NCI-H524 treated with DMSO at 0.1 percent for 48 hours (cell line): ENCODE measurements at regions not wholly inside any gene's neighbourhood (a gene's known extent, or its start where the extent isn't known, plus 50 kb on each side); places are given as distances from the start of the nearest gene placed in this dataset.
A peak's percentile ranks its signal among the peaks of the same experiment; 100 is the strongest.
"Not testable (repeated sequence)": the region's sequence is repeated elsewhere in the genome, so short reads cannot be mapped to it uniquely, and the experiment has no call there.

Source experiments
- DNase-seq: peaks from one replicate; lab custom pipeline; 2025; lab: John Stamatoyannopoulos, UW

GRCh38 chr17:77086433-77087010 is 54.2 kb upstream of the SEC14L1 start:
- DNase-seq, result peak; percentile 23

GRCh38 chr17:77087650-77088454 is 52.9 kb upstream of the SEC14L1 start:
- DNase-seq, result no peak

DNA sequence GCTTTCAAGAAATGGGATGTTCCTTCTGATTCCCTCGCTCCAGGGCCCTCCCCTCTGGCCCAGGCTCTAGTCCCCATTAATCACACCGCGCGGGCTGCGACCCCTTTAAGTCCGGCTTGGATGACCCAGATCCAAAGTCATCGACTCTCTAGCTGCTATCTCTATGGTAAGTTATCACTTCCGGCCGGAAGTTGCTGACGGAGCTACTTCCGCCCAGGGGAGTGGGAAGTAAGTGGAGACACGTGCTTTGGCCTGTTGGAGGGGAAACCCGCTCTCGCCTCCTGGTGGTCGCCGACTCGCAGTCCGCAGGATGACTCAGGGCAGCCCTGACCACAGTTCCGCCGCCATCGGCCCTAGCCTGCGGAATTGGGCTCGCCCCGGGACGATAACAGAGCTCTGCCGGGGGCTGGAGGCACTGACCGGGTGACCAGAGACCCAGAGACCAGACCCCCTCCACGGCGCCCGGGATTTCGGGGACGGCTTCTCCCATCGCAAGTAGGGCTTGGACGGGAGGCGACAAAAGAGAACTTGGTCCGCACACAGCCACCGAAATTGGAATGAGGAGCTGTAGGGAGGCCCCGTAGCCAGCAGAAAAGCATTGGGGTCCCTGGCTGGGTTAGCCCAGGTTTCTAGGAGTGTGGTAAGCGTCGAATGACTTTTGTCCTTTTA is 52.2 kb upstream of the SEC14L1 start:
- peak; percentile 99 for DNase-seq

GRCh38 chr17:77089124-77089490 is 51.7 kb upstream of the SEC14L1 start:
- DNase-seq, result no peak

DNA sequence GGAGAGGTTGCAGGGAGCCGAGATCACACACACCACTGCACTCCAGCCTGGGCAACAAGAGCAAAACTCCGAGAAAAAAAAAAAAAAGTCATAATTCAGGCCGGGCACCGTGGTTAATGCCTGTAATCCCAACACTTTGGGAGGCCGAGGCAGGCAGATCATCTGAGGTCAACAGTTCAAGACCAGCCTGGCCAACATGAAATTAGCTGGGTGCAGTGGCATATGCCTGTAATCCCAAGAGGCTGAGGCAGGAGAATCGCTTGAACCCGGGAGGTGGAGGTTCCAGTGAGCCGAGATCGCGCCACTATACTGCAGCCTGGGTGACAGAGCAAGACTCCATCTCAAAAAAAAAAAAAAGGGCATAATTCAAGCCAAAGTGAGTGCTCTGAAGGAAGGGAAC is 50.8 kb upstream of the SEC14L1 start:
- not testable (repeated sequence) for DNase-seq

DNA sequence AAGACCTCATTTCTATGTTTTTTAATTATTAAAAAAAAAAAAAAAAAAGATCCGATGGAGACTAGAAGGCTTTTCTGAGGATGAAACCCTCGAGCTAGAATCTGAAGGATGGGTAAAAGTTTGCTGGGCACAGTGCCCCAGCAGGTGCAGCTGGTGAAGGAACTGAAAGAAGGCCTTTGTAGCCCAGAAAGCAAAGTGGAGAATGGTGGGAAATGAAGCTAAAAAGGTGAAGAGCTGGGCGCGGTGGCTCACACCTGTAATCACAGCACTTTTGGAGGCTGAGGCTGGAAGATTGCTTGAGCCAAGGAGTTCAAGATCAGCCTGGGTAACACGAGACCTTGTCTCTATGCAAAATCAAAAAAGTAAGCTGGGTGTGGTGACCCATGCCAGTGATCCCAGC is 50.3 kb upstream of the SEC14L1 start:
- DNase-seq, result no peak
